ENCODE measurements at regions not wholly inside any gene's neighbourhood (a gene's known extent, or its start where the extent isn't known, plus 50 kb on each side); places are given as distances from the start of the nearest gene placed in this dataset.

GRCh38 chr2:60290509-60290908 is 262.9 kb downstream of the BCL11A start:
- Histone ChIP-seq H3K4me1 (replicated peaks; ENCODE audit: insufficient read depth) (no peaks in the 10 kb centered on the region), H3K79me2 (ENCODE audit: low read depth) (no peaks in the 10 kb centered on the region), H3K36me3 (ENCODE audit: low read depth) (no peaks in the 10 kb centered on the region), H3K27me3 (ENCODE audit: insufficient read depth, low read depth) (peaks cover 26% of the 10 kb centered on the region), H3K4me2 (no peak overlapping the region), H3K9me2 (ENCODE audit: insufficient read depth) (no peaks in the 10 kb centered on the region), H2AFZ (no peak overlapping the region), H3K27ac (no peak overlapping the region), H3K4me3 (no peak overlapping the region), H3F3A (ENCODE audit: insufficient read depth, low read depth) (no peaks in the 10 kb centered on the region), H4K20me1 (ENCODE audit: insufficient read depth) (no peaks in the 10 kb centered on the region), H3K9me3 (ENCODE audit: insufficient read depth, low read depth) (no peaks in the 10 kb centered on the region)
- ChIA-PET CTCF (no interaction called here), POLR2A (ENCODE audit: unreplicated experiment) (no interaction called here)
- DNase-seq: no peak
- TF ChIP-seq EZH2 (IDR thresholded peaks at IDR 0.05; ENCODE audit: low read depth) (no peak), CTCF (conservative IDR thresholded peaks at IDR 0.05) (no peak)
- BruUV-seq (replicated peaks): no TSS peak
- intact Hi-C loops (cut with micrococcal nuclease; ENCODE audit: unreplicated experiment): no loop called here

GRCh38 chr2:60285626-60286316 is 267.7 kb downstream of the BCL11A start:
- no TSS peak for BruUV-seq (replicated peaks)
- H3K9me3 ChIP-seq (ENCODE audit: insufficient read depth, low read depth): no peaks in the 10 kb centered on the region
- CTCF ChIA-PET: no interaction called here
- H3K4me2 ChIP-seq: no peak overlapping the region
- no peak overlapping the region for H3K4me3 ChIP-seq
- H3F3A ChIP-seq (ENCODE audit: insufficient read depth, low read depth): no peaks in the 10 kb centered on the region
- POLR2A ChIA-PET (ENCODE audit: unreplicated experiment): no interaction called here
- no peaks in the 10 kb centered on the region for H3K9me2 ChIP-seq (ENCODE audit: insufficient read depth)
- intact Hi-C loops (cut with micrococcal nuclease; ENCODE audit: unreplicated experiment): no loop called here
- no peaks in the 10 kb centered on the region for H3K79me2 ChIP-seq (ENCODE audit: low read depth)
- H2AFZ ChIP-seq: no peak overlapping the region
- no peak for DNase-seq
- peaks cover 12% of the 10 kb centered on the region; the same call in 1 of the 2 replicates for H3K27me3 ChIP-seq (ENCODE audit: insufficient read depth, low read depth)
- H4K20me1 ChIP-seq (ENCODE audit: insufficient read depth): no peaks in the 10 kb centered on the region
- H3K36me3 ChIP-seq (ENCODE audit: low read depth): no peaks in the 10 kb centered on the region
- TF ChIP-seq EZH2 (IDR thresholded peaks at IDR 0.05; ENCODE audit: low read depth): no peak
- no peak for TF ChIP-seq CTCF (conservative IDR thresholded peaks at IDR 0.05)
- H3K27ac ChIP-seq: no peak overlapping the region
- no peaks in the 10 kb centered on the region for H3K4me1 ChIP-seq (replicated peaks; ENCODE audit: insufficient read depth)

DNA sequence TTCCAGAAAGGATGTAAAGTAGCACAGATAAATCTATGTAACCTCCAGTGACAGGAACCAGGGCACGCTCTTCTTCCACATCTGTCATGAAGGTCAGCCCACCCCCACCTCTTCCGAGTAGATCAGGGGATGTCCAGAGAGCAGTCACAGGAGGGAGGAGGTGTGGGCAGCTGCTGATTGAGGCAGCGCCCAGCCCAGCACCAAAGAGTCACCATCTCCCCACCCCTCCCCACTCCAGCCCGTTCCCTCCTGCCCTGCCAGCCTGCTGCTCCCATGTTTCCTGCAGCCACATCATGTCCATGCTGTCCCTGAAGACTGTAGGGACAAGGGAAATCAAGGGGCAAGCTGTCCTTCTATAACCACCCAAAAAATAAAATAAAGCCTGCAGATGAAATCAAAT is 269.8 kb downstream of the BCL11A start:
- H3K36me3 ChIP-seq (ENCODE audit: low read depth): no peaks in the 10 kb centered on the region
- H3K4me3 ChIP-seq: no peak overlapping the region
- no peak overlapping the region for H3K4me2 ChIP-seq
- H4K20me1 ChIP-seq (ENCODE audit: insufficient read depth): no peaks in the 10 kb centered on the region
- no peak overlapping the region for H3K27ac ChIP-seq
- no peak overlapping the region for H2AFZ ChIP-seq
- no peak for DNase-seq
- POLR2A ChIA-PET (ENCODE audit: unreplicated experiment): no interaction called here
- no peaks in the 10 kb centered on the region for H3K4me1 ChIP-seq (replicated peaks; ENCODE audit: insufficient read depth)
- intact Hi-C loops (cut with micrococcal nuclease; ENCODE audit: unreplicated experiment): no loop called here
- no peaks in the 10 kb centered on the region for H3F3A ChIP-seq (ENCODE audit: insufficient read depth, low read depth)
- H3K9me3 ChIP-seq (ENCODE audit: insufficient read depth, low read depth): no peaks in the 10 kb centered on the region
- TF ChIP-seq CTCF (conservative IDR thresholded peaks at IDR 0.05) (no peak), EZH2 (IDR thresholded peaks at IDR 0.05; ENCODE audit: low read depth) (no peak)
- CTCF ChIA-PET: no interaction called here
- H3K27me3 ChIP-seq (ENCODE audit: insufficient read depth, low read depth): 0 out of 2 replicates have a peak, but pooled peaks cover 4% of the 10 kb centered on the region
- BruUV-seq (replicated peaks): no TSS peak
- H3K79me2 ChIP-seq (ENCODE audit: low read depth): no peaks in the 10 kb centered on the region
- H3K9me2 ChIP-seq (ENCODE audit: insufficient read depth): no peaks in the 10 kb centered on the region

Measured in PC-9 (cell line).